ENCODE measurements at regions not wholly inside any gene's neighbourhood (a gene's known extent, or its start where the extent isn't known, plus 50 kb on each side); places are given as distances from the start of the nearest gene placed in this dataset.

GRCh38 chr6:8361259-8361658, 74.1 kb downstream of the SLC35B3 start:
- TF ChIP-seq EZH2phosphoT487 (IDR thresholded peaks at IDR 0.05; ENCODE audit: borderline replicate concordance, low read depth, low read length) (no peak), CTCF (conservative IDR thresholded peaks at IDR 0.05; ENCODE audit: low read length) (no peak)
- Histone ChIP-seq H3K79me2 (ENCODE audit: insufficient read depth, low read depth, low read length) (no peaks in the 10 kb centered on the region), H3K9me3 (ENCODE audit: low read length) (no peaks in the 10 kb centered on the region), H3K27ac (ENCODE audit: low read depth, low read length, poor library complexity, severe bottlenecking) (no peak overlapping the region), H3K9me2 (ENCODE audit: insufficient read depth, low read length) (no peaks in the 10 kb centered on the region), H3K4me1 (ENCODE audit: insufficient read depth, low read length, poor library complexity, severe bottlenecking) (no peaks in the 10 kb centered on the region), H3K36me3 (ENCODE audit: insufficient read depth, low read length) (no peaks in the 10 kb centered on the region), H3K4me2 (ENCODE audit: low read length) (no peak overlapping the region), H3K4me3 (ENCODE audit: low read depth, low read length, poor library complexity, severe bottlenecking) (no peak overlapping the region), H4K20me1 (ENCODE audit: insufficient read depth, low read length) (no peaks in the 10 kb centered on the region), H2AFZ (ENCODE audit: low read length) (no peak overlapping the region)
- ChIA-PET POLR2A (interaction anchor here (0.9 kb wide), 1 partner anchor 14 kb away, joined by 4 read pairs; no protein-coding TSS in a partner anchor), CTCF (ENCODE audit: unreplicated experiment) (no interaction called here)
- BruUV-seq (replicated peaks), result no TSS peak
- intact Hi-C loops (cut with micrococcal nuclease; ENCODE audit: unreplicated experiment), result no loop called here
- DNase-seq (ENCODE audit: low spot score), result no peak

- no peaks in the 10 kb centered on the region for H3K9me2 ChIP-seq (ENCODE audit: insufficient read depth, low read length)
- H3K79me2 ChIP-seq (ENCODE audit: insufficient read depth, low read depth, low read length), result no peaks in the 10 kb centered on the region
- no TSS peak for BruUV-seq (replicated peaks)
- H3K4me1 ChIP-seq (ENCODE audit: insufficient read depth, low read length, poor library complexity, severe bottlenecking), result no peaks in the 10 kb centered on the region
- ChIA-PET CTCF (ENCODE audit: unreplicated experiment) (no interaction called here), POLR2A (no interaction called here)
- H3K9me3 ChIP-seq (ENCODE audit: low read length), result no peaks in the 10 kb centered on the region
- no peaks in the 10 kb centered on the region for H4K20me1 ChIP-seq (ENCODE audit: insufficient read depth, low read length)
- DNase-seq (ENCODE audit: low spot score), result no peak
- no peak overlapping the region for H3K4me3 ChIP-seq (ENCODE audit: low read depth, low read length, poor library complexity, severe bottlenecking)
- no peak overlapping the region for H2AFZ ChIP-seq (ENCODE audit: low read length)
- intact Hi-C loops (cut with micrococcal nuclease; ENCODE audit: unreplicated experiment), result no loop called here
- H3K27ac ChIP-seq (ENCODE audit: low read depth, low read length, poor library complexity, severe bottlenecking), result no peak overlapping the region
- no peak overlapping the region for H3K4me2 ChIP-seq (ENCODE audit: low read length)
- no peak for TF ChIP-seq EZH2phosphoT487 (IDR thresholded peaks at IDR 0.05; ENCODE audit: borderline replicate concordance, low read depth, low read length)
- TF ChIP-seq CTCF (conservative IDR thresholded peaks at IDR 0.05; ENCODE audit: low read length), result no peak
- H3K36me3 ChIP-seq (ENCODE audit: insufficient read depth, low read length), result no peaks in the 10 kb centered on the region
Measured at GRCh38 chr6:8352966-8353340, 82.4 kb downstream of the SLC35B3 start.

- Histone ChIP-seq H4K20me1 (ENCODE audit: insufficient read depth, low read length) (no peaks in the 10 kb centered on the region), H3K4me1 (ENCODE audit: insufficient read depth, low read length, poor library complexity, severe bottlenecking) (no peaks in the 10 kb centered on the region), H3K4me3 (ENCODE audit: low read depth, low read length, poor library complexity, severe bottlenecking) (no peak overlapping the region), H3K9me2 (ENCODE audit: insufficient read depth, low read length) (no peaks in the 10 kb centered on the region), H3K9me3 (ENCODE audit: low read length) (no peaks in the 10 kb centered on the region), H3K79me2 (ENCODE audit: insufficient read depth, low read depth, low read length) (no peaks in the 10 kb centered on the region), H3K4me2 (ENCODE audit: low read length) (no peak overlapping the region), H2AFZ (ENCODE audit: low read length) (no peak overlapping the region), H3K27ac (ENCODE audit: low read depth, low read length, poor library complexity, severe bottlenecking) (no peak overlapping the region), H3K36me3 (ENCODE audit: insufficient read depth, low read length) (no peaks in the 10 kb centered on the region)
- DNase-seq (ENCODE audit: low spot score), result no peak
- CTCF ChIA-PET (ENCODE audit: unreplicated experiment), result no interaction called here
- TF ChIP-seq EZH2phosphoT487 (IDR thresholded peaks at IDR 0.05; ENCODE audit: borderline replicate concordance, low read depth, low read length) (no peak), CTCF (conservative IDR thresholded peaks at IDR 0.05; ENCODE audit: low read length) (no peak)
- intact Hi-C loops (cut with micrococcal nuclease; ENCODE audit: unreplicated experiment), result no loop called here
- BruUV-seq (replicated peaks), result no TSS peak
- POLR2A ChIA-PET, result no interaction called here
Measured at GRCh38 chr6:8352335-8352965, 82.9 kb downstream of the SLC35B3 start.
